HG02970 (cell line): ENCODE measurements at regions not wholly inside any gene's neighbourhood (a gene's known extent, or its start where the extent isn't known, plus 50 kb on each side); places are given as distances from the start of the nearest gene placed in this dataset.

Experiments
- ATAC-seq: cut with Tn5 transposase; IDR thresholded peaks from one replicate; pipeline ENCODE4 v1.9.1; 2021; ENCODE audit warnings: mild to moderate bottlenecking, moderate library complexity, moderate number of reproducible peaks; ENCODE audit not compliant: unreplicated experiment, low FRiP score

DNA sequence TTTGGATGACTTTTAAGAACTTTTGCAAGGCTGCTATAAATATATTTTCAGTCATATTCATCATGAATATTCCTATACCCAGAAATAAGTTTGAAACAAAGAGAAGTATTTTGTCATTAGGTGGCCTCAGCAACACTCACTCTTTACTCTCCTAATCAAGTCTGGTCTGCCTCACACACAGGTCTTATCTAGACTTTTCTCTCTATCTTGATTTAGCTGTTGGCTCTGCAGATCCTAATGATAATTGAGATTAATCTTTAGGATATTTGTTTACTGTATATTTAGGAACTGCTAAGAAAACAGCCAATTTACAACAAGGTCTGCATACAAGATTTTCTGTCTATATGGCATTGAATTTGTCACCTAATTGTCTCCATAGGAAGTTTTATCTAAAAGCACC lies 297.6 kb downstream of the PTEN start:
- ATAC-seq: no peak

DNA sequence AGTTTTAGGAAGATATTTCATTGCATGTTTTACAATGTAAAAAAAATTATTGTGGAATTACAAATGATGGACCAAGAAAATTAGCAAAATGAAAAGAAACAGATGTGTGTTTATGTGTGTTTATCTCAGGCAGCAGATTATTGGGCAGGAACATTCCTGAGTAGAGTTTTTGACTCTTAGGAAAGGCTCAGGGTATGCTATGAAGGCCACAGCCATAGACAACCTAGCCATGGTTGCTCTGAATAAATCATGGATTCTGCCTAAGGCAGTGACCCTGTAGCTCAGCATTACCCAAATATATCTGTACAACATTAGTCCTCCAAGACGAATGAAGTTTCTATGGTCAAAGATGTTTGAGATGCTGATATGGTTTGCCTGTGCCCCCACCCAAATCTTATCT lies 298.3 kb downstream of the PTEN start:
- no peak for ATAC-seq

- ATAC-seq: no peak
These were observed 299.4 kb downstream of the PTEN start for GRCh38 chr10:88162852-88163251.

GRCh38 chr10:88163572-88163971 lies 300.1 kb downstream of the PTEN start:
- no peak for ATAC-seq

DNA sequence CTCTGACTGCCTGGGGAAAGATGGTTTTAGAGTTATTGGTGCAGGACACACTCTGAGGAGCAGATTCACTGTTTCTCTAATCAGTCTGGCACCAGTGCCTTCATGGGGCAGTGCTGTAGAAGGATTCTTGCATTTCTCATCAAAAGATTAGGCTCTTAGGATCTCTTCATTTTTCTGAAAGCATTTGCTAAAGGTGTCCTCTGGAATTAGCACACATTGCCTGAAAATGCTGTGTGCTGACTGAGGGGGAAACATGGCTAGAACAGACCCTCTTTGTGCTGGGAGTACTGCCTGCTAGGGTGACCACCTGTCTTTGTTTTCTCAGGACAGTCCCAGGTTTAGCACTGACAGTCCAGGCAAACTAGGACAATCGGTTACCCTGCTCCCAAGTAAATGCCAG lies 301.0 kb downstream of the PTEN start:
- ATAC-seq: no peak

GRCh38 chr10:88165849-88166271 lies 302.4 kb downstream of the PTEN start:
- ATAC-seq: no peak

- ATAC-seq: no peak
These were observed 305.0 kb downstream of the PTEN start for GRCh38 chr10:88168171-88169036.

- ATAC-seq: no peak
These were observed 305.6 kb downstream of the PTEN start for GRCh38 chr10:88169037-88169319.

DNA sequence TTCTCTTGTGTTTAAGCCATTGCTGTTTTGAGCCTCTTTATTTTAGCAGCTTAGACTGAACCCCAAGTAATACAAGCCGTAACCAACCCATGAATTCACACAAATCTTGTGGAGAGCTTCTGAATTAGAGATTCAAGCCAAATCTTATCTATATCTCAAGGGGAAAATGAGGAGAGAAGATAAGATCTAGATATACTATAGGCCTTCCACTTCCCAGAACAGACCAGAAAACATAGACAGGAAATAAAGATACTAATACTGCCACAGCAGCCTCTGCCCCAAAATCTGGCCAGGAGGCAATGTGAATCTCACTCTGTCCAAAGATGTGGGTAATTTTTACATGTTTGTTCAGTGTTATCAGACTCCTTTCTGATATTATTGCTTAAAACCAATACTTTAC lies 307.2 kb downstream of the PTEN start:
- ATAC-seq: no peak

DNA sequence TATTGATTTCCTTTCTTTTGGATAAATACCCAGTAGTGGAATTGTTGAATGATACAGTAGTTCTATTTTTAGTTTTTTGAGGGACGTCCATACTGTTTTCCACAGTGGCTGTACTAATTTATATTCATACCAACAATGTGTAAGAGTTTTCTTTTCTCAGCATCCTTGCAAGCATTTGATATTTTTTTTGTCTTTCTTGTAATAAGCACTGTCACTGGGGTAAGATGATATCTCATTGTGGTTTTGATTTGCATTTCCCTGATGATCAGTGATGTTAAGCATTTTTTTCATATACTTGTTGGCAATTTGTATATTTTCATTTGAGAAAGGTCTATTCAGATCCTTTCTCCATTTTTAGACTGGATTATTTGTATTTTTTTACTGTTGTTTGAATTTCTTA lies 308.7 kb downstream of the PTEN start:
- ATAC-seq: no peak

DNA sequence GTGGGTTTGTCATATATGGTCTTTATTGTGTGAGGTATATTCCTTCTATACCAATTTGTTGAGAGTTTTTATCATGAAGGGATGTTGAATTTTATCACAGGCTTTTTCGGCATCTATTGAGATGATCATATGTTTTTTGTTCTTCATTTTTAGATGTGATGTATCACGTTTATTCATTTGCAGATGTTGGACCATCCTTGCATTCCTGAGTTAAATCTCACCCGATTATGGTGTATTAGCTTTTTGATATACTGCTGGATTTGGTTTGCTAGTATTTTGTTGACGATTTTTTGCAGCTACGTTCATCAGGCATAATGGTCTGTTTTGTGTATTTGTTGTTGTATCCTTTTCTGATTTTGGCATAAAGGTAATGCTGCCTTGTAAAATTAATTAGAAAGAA lies 311.0 kb downstream of the PTEN start:
- ATAC-seq: no peak

- no peak for ATAC-seq
These were observed 315.3 kb downstream of the PTEN start for GRCh38 chr10:88178758-88179157.

DNA sequence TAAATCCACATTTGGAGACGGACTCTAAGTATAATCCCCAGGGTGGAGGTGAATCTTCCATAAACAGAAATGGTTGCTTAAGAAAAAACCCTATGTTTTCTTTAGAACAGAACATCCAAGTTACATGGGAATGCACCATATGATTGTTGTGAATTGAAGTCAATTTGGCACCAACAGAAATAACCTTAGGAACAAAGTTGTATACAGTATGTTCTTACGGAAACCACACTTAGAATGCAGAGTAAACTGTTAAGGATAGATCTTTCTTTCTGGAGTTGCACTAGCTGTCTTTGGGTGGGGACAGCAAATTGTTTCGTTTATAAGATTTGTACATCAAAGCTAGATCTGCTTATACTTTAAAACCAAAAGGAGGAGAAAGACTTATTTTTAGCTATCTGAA lies 316.4 kb downstream of the PTEN start:
- no peak for ATAC-seq

- ATAC-seq: no peak
These were observed 318.6 kb downstream of the PTEN start for GRCh38 chr10:88181902-88182600.

GRCh38 chr10:88182601-88182930 lies 319.1 kb downstream of the PTEN start:
- no peak for ATAC-seq

DNA sequence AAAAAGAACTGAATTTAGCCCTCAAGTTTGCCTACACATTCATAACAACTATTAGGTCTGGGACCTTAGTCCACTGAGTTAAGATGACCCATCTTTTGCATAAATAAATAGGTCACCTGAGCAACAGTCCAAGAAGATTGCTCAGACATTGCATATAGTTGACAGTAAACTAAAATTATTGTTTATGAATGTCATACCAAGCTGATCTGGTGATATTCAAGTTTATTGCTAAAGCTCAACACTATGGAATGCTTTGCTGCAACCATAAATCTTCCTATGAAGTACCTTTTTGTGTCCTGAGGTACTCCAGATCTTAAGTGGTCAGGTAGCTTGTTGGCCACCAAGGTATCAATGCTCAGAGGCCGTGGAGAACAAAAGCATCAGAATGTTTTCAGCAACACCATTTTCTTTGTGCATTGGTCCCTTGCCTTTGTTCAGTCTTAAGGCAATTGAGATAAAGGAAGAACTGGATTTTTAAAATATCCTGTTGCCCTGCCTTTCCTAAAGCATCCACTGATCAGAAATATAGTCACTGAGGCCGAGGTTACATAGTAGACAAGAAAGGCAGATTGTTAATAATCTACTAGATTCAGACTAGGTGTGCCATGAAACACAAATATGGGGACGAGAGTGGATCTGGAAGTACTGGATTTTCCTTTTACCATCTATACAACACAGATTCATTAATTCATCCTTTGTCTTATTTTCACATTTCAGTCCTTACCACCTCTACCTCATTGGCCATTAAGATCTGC lies 321.3 kb downstream of the PTEN start:
- no peak for ATAC-seq

GRCh38 chr10:88185830-88186229 lies 322.4 kb downstream of the PTEN start:
- no peak for ATAC-seq

- no peak for ATAC-seq
These were observed 322.9 kb downstream of the PTEN start for GRCh38 chr10:88186335-88186734.

- no peak for ATAC-seq
These were observed 324.0 kb downstream of the PTEN start for GRCh38 chr10:88187472-88187871.

DNA sequence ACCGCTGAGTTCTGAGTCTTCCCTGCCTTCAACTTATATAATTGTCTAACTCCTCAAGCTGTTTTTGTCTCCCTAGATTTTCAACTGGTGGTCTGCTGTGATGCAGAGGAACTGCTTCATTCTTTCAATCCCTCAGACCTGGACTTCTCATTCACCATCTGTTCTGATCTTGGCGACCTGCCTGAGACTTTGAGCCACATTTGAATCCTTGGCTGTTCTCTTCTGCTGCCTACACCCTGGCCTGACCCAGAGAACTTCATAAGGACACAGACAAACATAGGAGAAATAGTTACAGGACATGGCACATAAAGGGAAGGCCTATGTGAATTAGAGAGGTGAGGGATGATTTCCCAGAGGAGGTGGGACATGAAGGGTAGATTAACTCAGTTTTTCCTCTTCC lies 326.7 kb downstream of the PTEN start:
- ATAC-seq: no peak

DNA sequence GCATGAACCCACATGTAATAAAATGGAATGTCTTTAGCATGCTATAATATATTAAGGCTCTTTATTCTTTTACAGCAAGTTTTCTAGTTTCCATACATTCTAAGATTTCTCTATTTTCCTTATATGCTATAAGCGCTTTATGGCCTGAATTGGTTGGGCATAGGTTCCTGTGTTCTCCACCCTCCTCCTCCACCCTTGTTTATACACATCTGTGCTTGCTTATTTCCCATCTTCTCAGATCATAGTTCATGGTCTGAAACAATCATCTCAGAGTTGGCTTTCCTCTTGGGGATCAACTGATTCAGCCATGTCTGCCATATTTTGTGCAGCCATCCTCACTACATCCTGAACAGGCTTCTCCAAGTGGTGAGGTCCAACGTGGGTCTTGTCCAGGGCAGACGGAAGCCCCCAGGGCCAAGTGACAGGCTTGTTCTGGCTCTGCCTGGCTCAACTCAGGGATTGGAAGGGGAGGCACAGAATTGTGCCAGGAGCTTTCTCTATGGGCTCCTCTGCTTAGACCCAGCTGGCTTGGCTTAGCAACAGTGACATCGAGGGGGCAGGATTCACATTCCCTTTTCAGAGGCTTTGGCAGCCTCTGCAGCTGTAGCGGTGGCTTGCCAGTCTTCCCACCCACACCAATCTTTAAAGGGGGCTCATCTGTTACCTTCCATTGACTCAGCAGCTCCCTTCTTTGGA lies 327.3 kb downstream of the PTEN start:
- no peak for ATAC-seq
